GM18867 (cell line): ENCODE measurements at regions not wholly inside any gene's neighbourhood (a gene's known extent, or its start where the extent isn't known, plus 50 kb on each side); places are given as distances from the start of the nearest gene placed in this dataset.
"Not testable (repeated sequence)": the region's sequence is repeated elsewhere in the genome, so short reads cannot be mapped to it uniquely, and the experiment has no call there.

Experiments
- ATAC-seq: cut with Tn5 transposase; IDR thresholded peaks from one replicate; pipeline ENCODE4 v1.9.1; 2021; ENCODE audit warnings: mild to moderate bottlenecking, moderate library complexity; ENCODE audit not compliant: unreplicated experiment

DNA sequence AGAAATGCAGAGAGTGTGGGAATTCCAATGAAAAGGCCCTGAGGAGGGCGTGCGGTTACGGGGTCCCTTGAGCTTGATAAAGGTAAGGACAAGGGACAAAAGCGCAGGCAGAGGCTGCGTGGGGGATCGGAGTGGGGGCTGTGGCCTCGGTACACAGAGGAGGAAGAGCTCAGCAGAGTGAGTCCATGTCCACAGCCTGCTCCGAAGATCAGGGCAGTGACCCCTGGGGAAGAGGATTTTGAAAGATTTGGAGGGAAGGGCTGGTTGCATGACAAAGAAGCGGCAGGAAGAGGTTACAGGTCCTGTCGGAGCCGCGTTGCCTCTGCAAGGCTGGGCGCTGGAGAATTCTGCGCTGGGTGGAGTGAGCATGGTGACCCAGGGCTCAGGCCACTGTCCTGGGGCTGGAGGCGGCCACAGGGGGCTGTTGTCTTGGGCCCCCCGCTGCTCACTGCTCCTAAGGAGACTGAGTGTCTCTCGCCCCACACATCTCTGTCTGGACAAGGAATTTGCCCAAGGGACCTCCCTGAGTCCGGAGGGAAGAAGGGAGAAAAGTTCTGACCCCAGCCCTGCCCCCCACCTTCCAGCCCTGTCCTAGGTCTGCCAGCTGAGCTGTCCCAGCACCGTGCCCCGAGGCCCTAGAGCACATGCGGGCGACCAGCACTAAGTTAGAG, 69.8 kb upstream of the INSIG1 start:
- no peak for ATAC-seq

DNA sequence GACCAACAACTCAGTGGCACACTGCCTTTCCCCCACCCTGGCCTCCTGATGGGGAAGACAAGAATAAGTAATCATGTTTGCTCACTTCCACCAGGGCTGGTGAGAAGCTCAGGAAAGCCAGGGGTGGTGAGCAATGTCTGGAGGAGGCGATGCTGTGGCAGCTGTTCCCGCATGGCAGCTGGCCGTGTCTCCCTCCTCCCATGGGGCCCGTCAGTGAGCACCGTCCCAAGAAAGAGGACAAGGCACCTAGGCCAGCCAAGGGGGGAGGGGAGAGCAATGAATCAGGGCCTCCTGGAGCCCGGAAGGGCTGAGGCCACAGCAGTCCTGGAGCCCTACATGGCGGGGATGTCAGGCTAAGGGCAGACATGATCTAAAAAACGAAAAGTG, 69.2 kb upstream of the INSIG1 start:
- no peak for ATAC-seq

DNA sequence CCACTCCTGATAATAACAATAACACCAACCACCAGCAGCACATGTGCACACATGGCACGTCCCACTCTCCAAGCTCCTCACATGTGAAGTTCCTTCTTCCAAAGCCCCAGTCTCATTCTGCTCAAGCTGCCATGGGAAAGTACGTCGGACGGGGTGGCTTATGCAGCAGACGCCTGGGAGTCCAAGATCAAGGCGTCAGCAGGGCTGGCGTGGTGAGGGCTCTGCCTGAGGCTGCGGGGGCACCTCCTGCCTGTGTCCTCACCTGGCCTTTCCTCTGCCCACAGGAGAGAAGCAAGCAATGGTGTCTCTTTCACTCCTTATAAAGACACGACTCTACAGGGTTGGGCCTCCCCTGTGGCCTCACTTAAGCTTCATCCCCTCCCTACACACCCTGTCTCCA, 68.8 kb upstream of the INSIG1 start:
- ATAC-seq, result no peak

DNA sequence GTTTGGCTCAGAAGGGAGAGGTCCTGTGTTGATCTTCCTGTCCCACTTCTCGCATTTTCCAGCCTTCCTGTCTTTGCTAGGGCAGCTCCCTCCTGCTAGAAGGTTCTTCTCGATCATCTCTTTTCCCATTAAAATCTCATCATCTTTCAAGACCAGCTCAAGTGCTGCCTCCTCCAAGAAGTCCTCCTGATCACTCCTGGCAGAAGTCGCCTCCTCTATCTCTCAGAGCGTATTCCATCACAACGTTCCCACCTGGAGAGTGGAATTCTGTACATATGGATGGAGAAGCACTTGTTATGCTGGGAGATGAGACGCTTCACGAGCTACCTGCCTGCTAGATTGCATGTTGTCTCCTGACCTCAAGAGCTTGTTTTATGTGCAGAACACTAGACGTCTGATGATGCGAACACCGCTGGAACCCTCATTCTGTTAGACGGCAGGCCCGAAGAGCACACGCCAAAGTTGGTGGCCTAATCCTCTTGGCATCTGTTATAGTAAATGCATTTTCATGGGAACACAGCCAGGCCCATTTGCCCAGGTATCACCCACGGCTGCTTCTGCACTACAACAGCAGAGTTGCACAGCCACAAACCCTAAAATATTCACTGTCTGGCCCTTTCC, 68.0 kb upstream of the INSIG1 start:
- no peak for ATAC-seq

DNA sequence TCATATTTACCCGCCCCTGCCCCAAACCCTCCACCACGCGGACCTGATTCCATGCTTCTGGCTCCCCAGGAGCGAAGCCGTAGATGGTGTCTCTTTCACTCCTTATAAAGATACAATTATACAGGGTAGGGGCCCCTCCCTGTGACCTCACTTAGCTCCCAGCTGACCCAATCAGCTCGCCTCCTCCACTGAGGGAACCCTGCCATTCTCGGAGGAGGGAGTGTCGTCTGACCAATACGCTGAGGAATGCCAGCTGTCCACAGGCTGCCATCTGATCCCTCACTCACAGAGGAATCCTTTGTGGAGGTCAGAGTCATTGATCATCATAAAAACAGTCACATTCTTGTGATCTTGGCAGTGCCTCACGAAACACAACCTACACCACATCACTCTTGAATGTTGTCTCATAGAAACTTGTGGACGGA, 67.5 kb upstream of the INSIG1 start:
- ATAC-seq, result no peak

DNA sequence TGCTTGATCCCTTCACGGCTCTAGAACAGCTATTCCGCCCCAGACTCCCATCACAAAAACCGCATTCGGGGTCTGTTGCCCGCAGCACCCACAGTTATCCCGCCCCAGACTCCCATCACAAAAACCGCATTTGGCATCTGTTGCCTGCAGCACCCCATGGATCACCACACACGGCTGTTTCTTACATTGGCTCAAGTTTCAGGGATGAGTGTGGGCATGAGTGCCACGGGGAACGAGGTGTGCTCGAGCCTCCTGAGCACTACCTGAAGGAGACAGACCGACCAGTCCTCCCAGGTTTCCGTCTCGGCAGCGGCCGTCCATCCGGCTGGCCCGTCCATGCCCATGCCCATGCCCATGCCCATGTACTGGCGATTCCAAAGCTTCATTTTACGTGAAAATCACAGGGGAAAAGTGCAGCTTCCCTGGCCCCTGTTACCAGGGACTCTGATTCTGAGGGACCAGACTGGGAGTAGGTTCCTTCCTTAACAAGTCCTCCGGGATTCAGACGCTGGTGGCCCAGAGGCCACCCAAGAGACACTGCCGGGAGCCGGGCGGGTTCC, 66.4 kb upstream of the INSIG1 start:
- no peak for ATAC-seq

DNA sequence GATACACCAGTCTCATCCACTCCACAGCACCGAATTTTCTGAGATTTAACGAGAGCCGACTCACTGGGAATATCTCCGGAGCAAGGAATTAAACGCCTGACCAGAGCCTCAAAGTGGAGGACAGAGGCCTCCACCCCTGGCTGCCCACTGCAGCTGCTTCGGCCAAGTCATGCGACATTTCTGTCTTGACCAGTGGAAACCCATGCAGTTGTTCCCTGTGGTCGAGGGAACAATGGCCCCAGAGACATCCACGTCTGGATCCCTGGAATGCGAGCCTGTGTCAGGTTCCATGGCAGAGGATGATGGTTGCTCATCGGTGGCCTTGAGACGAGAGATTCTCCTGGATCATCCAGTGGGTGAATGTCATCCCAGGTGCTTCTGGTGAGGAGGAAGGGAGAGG, 65.7 kb upstream of the INSIG1 start:
- ATAC-seq, result no peak

DNA sequence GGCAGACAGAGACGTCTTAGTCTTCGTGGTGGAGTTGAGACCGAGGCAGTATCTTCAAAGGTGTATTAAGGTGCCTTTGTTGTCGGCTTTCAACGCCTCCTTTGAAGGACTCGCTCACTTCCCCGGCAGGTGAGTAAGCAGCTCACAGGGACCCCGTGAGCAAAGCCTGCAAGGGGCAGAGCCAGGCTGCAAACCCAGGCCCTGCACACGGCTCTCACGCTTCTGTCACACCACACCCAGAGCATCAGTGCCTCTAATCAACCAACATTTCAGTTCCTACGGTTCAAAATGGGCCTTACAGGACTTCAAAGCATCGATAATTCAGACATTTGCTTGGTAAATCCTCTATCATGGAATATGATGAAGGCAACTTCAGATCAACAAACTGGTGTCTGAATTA, 64.8 kb upstream of the INSIG1 start:
- no peak for ATAC-seq

DNA sequence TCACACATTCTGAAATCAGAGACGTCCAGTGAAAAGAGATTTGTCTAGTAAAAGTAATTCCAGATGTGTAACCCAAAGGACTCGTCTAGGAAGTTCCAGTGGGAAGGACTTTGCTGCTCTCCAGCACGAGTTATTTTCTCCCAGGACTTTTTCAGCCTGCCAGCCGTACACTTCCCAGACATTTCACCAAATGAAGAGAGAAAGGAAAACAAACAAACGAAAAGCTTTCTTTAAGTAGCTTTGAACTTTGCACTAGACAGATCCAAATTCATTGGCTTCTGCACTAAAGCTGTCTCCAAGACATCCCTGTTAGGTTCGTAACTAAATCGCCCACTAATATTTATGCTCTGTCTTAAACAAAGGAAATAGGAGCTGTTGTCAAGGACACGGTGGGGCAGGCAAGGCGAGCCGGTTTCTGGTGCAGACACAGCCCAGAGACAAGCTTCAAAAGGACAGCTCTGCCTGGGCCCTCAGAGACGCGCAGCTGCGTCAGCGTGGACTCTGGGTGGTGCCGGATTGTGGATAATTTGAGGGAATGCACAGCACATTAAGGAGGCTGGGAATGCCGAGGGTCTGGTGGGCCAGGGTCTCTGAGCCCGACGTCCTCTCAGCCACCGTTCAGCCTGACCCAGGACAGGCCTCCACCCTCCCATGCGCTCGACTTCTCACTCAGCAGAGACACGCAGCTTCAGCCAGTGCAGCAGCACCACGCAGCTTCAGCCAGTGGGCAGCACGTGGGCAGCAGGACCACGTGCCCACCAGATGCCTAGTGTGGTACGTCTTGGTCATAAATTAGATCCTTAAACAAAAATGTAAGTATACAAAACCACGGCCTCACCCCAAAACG, 64.1 kb upstream of the INSIG1 start:
- no peak for ATAC-seq

DNA sequence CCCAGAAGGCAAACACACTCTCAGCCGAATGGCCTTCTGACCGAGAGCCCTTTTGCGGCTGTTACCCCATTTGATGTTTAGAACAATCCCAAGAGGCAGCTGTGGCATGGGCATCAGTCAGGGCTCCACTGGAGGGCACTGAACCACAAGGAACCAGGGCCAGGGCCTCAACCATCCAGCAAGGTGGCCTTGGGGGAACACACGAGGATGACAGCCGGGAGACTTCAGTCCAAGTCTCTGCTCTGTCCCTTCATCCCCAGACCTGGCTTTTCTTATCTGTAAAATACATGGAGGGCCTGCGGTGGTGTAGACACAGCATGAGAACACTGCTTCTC, 63.6 kb upstream of the INSIG1 start:
- ATAC-seq, result no peak

DNA sequence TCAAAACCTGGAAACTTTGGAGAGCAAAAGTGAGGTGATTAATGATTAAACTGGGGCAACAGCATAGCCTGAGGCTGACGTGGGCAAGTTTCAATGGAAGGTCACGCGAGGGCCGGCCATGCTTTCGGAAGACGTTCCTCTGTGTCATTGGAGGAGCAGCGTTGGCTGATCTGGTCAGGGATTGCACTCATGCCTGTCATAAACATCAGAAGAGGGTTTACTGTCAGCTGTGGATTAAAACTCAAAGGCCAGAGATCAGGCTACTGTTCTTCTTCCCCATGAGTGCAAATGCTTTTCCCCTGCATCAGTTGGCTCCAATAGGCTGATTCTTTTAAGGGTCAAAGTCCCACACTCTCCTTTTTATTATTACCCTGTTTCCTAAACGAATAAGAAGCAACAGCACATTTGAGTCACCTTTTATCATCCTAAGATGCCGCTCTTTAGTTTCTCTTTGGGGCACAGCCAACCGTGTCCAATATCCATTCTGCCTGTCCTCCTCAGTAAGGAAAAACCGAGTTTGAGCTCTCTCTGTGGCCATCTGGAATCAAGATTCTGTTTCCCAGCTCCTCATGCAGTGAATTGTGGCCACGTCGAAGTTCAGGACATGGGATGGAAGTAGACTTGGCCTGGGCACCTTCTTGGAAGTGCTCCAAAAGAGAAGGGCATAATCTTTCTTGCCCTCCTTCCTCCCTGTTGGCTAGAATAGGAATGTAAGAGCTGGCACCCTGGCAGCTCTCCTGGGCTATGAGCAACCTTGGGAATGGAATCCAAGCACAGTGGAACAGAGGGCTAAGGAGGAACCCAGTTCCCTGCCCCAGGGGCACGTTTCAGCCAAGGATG, 62.5 kb upstream of the INSIG1 start:
- no peak for ATAC-seq

DNA sequence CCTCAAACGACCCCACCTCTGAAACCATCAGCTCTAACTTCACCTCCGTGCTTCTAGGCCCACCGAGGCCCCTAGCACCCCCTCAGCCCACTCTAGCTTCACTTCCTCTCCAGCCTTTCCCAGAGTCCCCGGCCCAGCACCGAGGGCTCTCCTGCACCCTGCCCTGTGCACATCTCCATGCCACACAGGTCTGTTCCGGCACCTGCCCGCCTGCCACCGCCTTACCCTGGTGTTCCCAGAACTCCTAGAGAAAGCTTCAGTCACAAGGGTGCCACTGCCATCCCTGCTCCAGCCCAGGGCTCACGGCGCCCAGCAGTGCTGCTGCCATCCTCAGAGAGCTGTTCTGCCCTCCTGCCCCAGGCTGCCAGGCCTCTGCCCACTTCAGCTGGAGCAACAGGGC, 61.3 kb upstream of the INSIG1 start:
- no peak for ATAC-seq

DNA sequence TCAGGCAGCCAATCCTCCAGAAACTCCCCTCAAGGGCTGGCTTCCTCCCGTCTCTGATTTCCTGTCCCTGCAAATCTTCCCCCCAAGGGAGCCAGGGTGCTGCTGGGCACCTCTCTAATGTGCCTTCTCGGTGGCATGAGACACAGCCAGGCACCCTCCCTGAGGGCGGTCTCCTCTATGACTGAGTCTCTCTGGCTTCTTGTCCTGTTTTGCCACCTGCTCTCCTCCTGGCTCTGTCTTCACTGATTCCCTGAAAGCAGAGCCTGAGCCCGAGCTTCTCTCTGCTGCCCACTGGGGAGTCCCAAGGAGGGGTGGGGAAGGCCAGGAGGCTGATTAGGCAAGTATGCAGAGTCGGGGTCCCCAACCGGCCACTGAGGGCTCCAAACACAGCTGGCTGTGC, 60.4 kb upstream of the INSIG1 start:
- ATAC-seq, result no peak

DNA sequence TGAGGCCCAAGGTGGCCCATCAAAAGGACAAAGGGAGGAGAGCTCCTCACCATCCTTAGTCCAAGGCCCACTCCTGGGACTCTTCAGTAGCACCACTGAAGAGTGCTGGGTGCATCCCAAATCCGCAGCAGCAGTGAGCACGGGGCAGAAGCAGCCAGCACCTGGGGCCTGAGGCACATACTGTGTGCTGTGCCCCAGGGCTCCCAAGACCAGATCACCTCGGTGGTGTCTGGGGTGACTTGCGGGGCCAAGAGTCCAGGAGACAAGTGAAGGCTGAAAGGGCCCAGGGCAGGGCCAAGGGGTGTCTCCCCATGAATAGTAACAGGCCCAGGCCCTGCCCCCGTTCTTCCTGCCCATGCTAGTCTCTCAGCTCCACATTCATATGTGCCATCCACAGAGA, 59.9 kb upstream of the INSIG1 start:
- no peak for ATAC-seq

DNA sequence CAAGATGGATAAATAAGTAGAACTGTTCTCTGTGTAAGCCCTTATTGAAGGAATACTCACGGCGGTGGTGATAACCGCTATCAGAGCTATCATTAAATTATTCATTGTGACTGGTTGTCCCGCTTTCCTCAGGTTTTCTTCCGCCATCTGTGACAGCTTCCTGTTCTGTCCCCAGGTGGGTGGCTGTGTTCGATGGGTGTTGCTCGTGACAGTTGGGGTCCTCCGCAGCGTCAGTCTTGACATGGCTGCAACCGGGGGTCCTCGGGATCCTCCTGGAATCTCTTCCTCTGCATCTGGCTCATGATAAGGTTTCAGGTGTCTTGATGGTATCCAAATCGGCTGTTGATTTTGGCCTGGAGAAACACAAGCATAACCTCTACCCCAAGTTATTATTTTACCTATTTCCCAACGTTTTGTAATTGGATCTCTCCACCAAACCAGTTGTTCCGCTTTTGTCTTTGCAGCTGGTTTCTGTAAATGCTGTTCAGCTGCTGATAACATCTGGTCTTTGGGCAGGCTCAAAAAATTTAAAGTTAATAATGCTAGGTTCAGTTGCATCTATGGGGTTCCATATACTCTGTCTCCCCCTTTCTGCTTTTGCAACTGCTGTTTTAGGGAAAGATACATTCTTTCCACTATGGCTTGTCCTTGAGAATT, 58.1 kb upstream of the INSIG1 start:
- not testable (repeated sequence) for ATAC-seq

DNA sequence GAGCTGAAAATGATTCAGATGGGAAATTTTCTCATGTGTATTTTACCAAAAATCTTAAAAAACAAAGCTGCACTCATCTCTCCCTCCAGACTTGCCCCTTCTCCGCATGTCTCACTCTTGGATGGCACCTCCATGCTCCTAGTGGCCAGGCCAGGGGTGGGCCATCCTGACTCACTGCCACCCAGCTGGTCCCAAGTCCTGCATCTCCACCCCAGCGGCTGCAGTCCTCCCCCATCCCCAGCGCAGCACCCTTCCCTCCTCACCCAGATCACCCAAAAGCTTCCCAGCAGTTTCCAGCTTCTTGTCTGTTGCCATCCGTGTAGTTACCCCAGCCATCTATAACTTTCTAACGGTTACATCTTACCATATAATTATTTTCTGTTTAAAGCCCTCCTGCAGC, 53.0 kb upstream of the INSIG1 start:
- no peak for ATAC-seq

DNA sequence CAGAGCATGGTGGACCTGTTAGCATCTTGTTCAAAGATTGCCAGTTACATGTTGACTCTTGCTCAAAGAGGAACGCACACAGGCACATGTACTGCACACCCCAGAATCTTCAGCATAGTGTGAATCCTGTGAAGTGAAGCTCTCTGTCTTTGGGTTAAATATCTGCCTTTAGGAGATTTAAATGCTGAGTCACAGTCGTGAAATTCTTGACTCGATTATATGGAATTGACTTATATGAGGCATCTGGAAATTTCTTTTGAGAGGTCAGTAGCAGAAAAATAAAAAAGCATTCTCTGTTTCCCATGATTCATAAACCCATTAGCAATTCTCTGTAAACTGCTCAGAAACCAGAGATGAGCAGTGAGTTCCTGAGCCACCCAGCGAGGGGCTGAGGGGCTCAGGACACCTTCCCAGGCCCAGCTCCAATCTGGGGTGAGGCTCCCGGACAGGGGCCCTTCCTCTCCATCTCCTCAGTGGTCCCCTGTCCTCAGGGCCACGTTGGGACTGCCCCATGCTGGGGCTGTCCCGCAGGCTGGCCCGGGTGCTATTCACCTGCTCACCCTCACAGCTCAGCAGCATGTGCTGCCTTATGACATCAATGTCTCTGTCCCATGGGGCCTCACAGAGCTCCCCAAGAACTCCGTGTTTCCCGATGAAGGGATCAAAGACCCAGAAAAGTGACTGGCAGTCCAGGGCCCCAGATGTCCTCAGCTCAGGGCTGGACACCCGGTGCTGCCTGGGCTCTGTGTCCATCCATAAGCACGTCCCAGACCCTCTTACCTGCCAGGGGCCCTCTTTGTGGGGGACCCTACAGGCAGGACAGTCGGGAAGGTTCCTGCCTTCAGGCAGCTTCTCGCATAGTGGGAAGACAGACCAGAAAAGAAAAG, 50.0 kb upstream of the INSIG1 start:
- ATAC-seq, result no peak
